OCI-LY7 (cell line): ENCODE measurements at regions not wholly inside any gene's neighbourhood (a gene's known extent, or its start where the extent isn't known, plus 50 kb on each side); places are given as distances from the start of the nearest gene placed in this dataset.

Experiments used
- BruUV-seq: library from RNA; stranded (reverse); fragments of 400-500 nt; replicated peaks from 2 replicates; lab custom pipeline; 2021; lab: Mats Ljungman, UMichigan
- CTCF ChIA-PET: fragments of 300-600 bp; sonication (Branson Sonifier 250); formaldehyde crosslinking; loops from one replicate; lab custom pipeline; 2022; ENCODE audit warnings: antibody characterized with exemption; ENCODE audit not compliant: unreplicated experiment; lab: Charles Lee
- POLR2A ChIA-PET: fragments of 300-600 bp; sonication (Branson Sonifier 250); formaldehyde crosslinking; loops from one replicate; lab custom pipeline; 2022; ENCODE audit warnings: antibody characterized with exemption; lab: Charles Lee
- DNase-seq: peaks from one replicate; pipeline ENCODE4 v3.0.0-alpha.2; 2015; ENCODE audit warnings: low spot score
- H2AFZ ChIP-seq: fragments of 200-600 bp; sonication (generic), shearing (Covaris generic); 2 replicates; pipeline ENCODE4 v1.6.1; 2014; ENCODE audit warnings: mild to moderate bottlenecking, antibody characterized with exemption, low read length, moderate library complexity
- H3K27ac ChIP-seq: fragments of 200-600 bp; sonication (generic); 2 replicates; pipeline ENCODE4 v1.5.1; 2014; ENCODE audit warnings: mixed run types, low read depth, mild to moderate bottlenecking, moderate library complexity, low read length, inconsistent platforms; ENCODE audit not compliant: poor library complexity, severe bottlenecking
- H3K36me3 ChIP-seq: fragments of 200-600 bp; sonication (generic); 2 replicates; pipeline ENCODE4 v1.6.1; 2014; ENCODE audit warnings: mild to moderate bottlenecking, antibody characterized with exemption, low read length, moderate library complexity, mixed read lengths; ENCODE audit not compliant: insufficient read depth
- H3K4me1 ChIP-seq: fragments of 200-600 bp; sonication (generic); 2 replicates; pipeline ENCODE4 v1.5.1; 2014; ENCODE audit warnings: mild to moderate bottlenecking, low read length; ENCODE audit not compliant: insufficient read depth, poor library complexity, severe bottlenecking
- H3K4me2 ChIP-seq: fragments of 200-600 bp; sonication (generic); 2 replicates; pipeline ENCODE4 v1.6.1; 2014; ENCODE audit warnings: mild to moderate bottlenecking, low read length
- H3K4me3 ChIP-seq: fragments of 200-600 bp; sonication (generic); 2 replicates; pipeline ENCODE4 v1.5.1; 2014; ENCODE audit warnings: mild to moderate bottlenecking, low read depth, low read length; ENCODE audit not compliant: poor library complexity, severe bottlenecking
- H3K79me2 ChIP-seq: fragments of 200-600 bp; sonication (generic); 2 replicates; pipeline ENCODE4 v1.6.1; 2016; ENCODE audit warnings: low read depth, mild to moderate bottlenecking, low read length, moderate library complexity, mixed read lengths; ENCODE audit not compliant: insufficient read depth
- H3K9me2 ChIP-seq: fragments of 200-600 bp; sonication (generic); 2 replicates; pipeline ENCODE4 v1.6.1; 2016; ENCODE audit warnings: mild to moderate bottlenecking, low read length, mixed read lengths; ENCODE audit not compliant: insufficient read depth
- H3K9me3 ChIP-seq: fragments of 200-600 bp; sonication (generic); 2 replicates; pipeline ENCODE4 v1.6.1; 2014; ENCODE audit warnings: mild to moderate bottlenecking, mixed run types, low read length, mixed read lengths
- H4K20me1 ChIP-seq: fragments of 200-600 bp; sonication (generic); 2 replicates; pipeline ENCODE4 v1.6.1; 2014; ENCODE audit warnings: mild to moderate bottlenecking, antibody characterized with exemption, low read length, moderate library complexity, mixed read lengths; ENCODE audit not compliant: insufficient read depth
- EZH2phosphoT487 ChIP-seq: fragments of 200-600 bp; sonication (generic); IDR thresholded peaks from 2 replicates; pipeline ENCODE4 v1.6.1; 2018; ENCODE audit warnings: low read depth, borderline replicate concordance, mild to moderate bottlenecking, mixed run types, antibody characterized with exemption, low read length, moderate library complexity, mixed read lengths
- intact Hi-C: fragments of 100-400 bp; cut with micrococcal nuclease; formaldehyde crosslinking; loops from one replicate; pipeline ENCODE4 v1.10.0; 2022; ENCODE audit not compliant: unreplicated experiment
- TF ChIP-seq, protein P1 (sequence below): fragments of 200-600 bp; sonication (generic); conservative IDR thresholded peaks from 2 replicates; pipeline ENCODE4 v1.5.1; 2014; ENCODE audit warnings: mild to moderate bottlenecking, antibody characterized with exemption, low read length, moderate library complexity, mixed read lengths

DNA sequence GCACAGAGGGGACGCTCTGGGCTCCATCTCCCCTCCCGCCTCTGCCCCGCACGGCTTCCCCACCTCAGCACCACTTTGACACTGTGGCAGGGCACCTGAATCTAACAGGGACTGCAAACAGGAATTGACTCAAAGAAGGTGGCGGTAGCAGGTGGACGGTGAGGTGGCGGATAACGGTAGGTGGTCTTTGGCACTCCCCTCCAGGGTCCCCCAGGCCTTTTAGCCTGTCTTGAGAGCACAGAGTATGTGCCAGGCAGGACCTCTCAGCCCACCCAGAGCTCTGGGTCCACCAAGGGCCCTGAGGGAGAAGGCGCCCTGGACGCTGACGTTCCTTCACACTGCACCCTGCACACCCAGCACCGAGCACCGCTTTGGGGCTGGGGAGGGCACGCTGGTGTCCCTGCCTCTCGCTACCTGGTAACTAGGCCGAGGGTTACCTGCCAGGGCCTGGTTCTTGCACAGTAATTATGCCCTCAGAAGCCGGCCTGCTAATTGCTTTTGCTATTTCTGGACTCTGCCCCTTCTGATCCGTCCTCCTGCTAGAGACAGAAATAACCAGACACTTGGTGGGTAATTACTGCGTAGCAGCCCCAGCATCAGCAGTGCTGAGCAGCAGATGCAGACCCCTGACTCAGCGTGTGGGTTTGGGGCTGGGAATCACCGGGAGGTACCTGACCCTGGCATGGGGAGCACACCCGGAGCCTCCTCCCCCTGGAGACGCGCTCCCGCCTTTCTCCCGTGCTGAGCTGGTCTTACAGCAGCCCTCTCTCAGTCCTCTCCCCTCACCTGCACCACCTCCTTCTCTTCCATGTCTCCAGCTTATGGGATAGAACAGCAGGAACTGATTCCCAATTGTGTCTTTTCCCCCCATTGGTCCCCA lies 103.3 kb upstream of the B3GAT1 start:
- no TSS peak for BruUV-seq
- POLR2A ChIA-PET: no interaction called here
- DNase-seq: no peak

GRCh38 chr11:134514354-134514951 lies 102.4 kb upstream of the B3GAT1 start:
- BruUV-seq: no TSS peak

More for the DNA sequence above, 103.3 kb upstream of the B3GAT1 start:
- Histone ChIP-seq H3K27ac (no peak overlapping the region), H3K79me2 (no peaks in the 10 kb centered on the region), H4K20me1 (no peaks in the 10 kb centered on the region), H3K9me2 (no peaks in the 10 kb centered on the region), H3K4me2 (no peak overlapping the region), H3K4me1 (no peaks in the 10 kb centered on the region), H3K36me3 (no peaks in the 10 kb centered on the region), H2AFZ (no peak overlapping the region), H3K4me3 (no peak overlapping the region), H3K9me3 (no peaks in the 10 kb centered on the region)
- CTCF ChIA-PET: no interaction called here
- intact Hi-C loops: no loop called here
- no peak for TF ChIP-seq EZH2phosphoT487
- TF ChIP-seq, protein P1, sequence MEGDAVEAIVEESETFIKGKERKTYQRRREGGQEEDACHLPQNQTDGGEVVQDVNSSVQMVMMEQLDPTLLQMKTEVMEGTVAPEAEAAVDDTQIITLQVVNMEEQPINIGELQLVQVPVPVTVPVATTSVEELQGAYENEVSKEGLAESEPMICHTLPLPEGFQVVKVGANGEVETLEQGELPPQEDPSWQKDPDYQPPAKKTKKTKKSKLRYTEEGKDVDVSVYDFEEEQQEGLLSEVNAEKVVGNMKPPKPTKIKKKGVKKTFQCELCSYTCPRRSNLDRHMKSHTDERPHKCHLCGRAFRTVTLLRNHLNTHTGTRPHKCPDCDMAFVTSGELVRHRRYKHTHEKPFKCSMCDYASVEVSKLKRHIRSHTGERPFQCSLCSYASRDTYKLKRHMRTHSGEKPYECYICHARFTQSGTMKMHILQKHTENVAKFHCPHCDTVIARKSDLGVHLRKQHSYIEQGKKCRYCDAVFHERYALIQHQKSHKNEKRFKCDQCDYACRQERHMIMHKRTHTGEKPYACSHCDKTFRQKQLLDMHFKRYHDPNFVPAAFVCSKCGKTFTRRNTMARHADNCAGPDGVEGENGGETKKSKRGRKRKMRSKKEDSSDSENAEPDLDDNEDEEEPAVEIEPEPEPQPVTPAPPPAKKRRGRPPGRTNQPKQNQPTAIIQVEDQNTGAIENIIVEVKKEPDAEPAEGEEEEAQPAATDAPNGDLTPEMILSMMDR: no peak

More at GRCh38 chr11:134514354-134514951, 102.4 kb upstream of the B3GAT1 start:
- H4K20me1 ChIP-seq: no peaks in the 10 kb centered on the region
- no peak overlapping the region for H3K4me3 ChIP-seq
- intact Hi-C loops: no loop called here
- no peak for DNase-seq
- H3K4me2 ChIP-seq: no peak overlapping the region
- H3K27ac ChIP-seq: no peak overlapping the region
- no peaks in the 10 kb centered on the region for H3K36me3 ChIP-seq
- POLR2A ChIA-PET: no interaction called here
- no peaks in the 10 kb centered on the region for H3K9me2 ChIP-seq
- H3K79me2 ChIP-seq: no peaks in the 10 kb centered on the region
- no peaks in the 10 kb centered on the region for H3K9me3 ChIP-seq
- TF ChIP-seq, protein P1: no peak
- no peak for TF ChIP-seq EZH2phosphoT487
- H3K4me1 ChIP-seq: no peaks in the 10 kb centered on the region
- no peak overlapping the region for H2AFZ ChIP-seq
- CTCF ChIA-PET: no interaction called here
